K562 (cell line): ENCODE measurements at regions not wholly inside any gene's neighbourhood (a gene's known extent, or its start where the extent isn't known, plus 50 kb on each side); places are given as distances from the start of the nearest gene placed in this dataset.
A peak's percentile ranks its signal among the peaks of the same experiment; 100 is the strongest.

Experiments
- ATAC-seq: fragments of 200-7000 bp; cut with Tn5 transposase; 3 replicates; pipeline ENCODE4 v1.9.1; 2020; ENCODE audit warnings: moderate library complexity
- BruUV-seq: library from RNA; stranded (reverse); fragments of 400-500 nt; replicated peaks from 2 replicates; lab custom pipeline; 2021; lab: Mats Ljungman, UMichigan
- CTCF ChIA-PET: fragments of 300-600 bp; formaldehyde crosslinking; extraction: SDS; loops from one replicate; lab custom pipeline; 2021; ENCODE audit warnings: low intra/inter-chr PET ratio; lab: Yijun Ruan, JAX
- POLR2A ChIA-PET: fragments of 300-600, 350-650 bp; sonication (Branson Sonifier 250); formaldehyde crosslinking; extraction: SDS; loops from one replicate; lab custom pipeline; 2021; ENCODE audit warnings: antibody characterized with exemption, inconsistent platforms; lab: Yijun Ruan, JAX
- DNase-seq, 4 experiments: peaks; one replicate each; pipeline versions ENCODE4 v3.0.0 to v3.0.0-alpha.2; 2011 to 2018; ENCODE audit warnings: low spot score in 3 of 4, mixed read lengths in 3 of 4; ENCODE audit errors: extremely low read depth in 1 of 4
- FAIRE-seq: peaks from 2 replicates; lab custom pipeline; 2011; peaks lifted over from hg19 to GRCh38; lab: Jason Lieb, UNC
- H2AFZ ChIP-seq: 2 replicates; pipeline ENCODE4 v1.6.0; 2011; ENCODE audit warnings: low read depth, low read length, control low read depth, inconsistent platforms
- H3K27ac ChIP-seq: fragments of 200-600 bp; 3 replicates; pipeline ENCODE4 v1.8.0; 2011; ENCODE audit warnings: low read depth, mild to moderate bottlenecking, control low read depth, inconsistent platforms, low read length, moderate library complexity, mixed read lengths; ENCODE audit errors: extremely low read depth
- H3K27me3 ChIP-seq, 2 experiments: fragments of 300-600 bp in 1 of 2; 2 replicates in 1 of 2; 3 replicates in 1 of 2; pipeline versions ENCODE4 v1.6.0 to v1.8.0; 2011; ENCODE audit warnings: inconsistent platforms in 2 of 2, low read length in 2 of 2, mild to moderate bottlenecking in 1 of 2, mixed read lengths in 1 of 2, moderate library complexity in 1 of 2; ENCODE audit not compliant: control insufficient read depth in 2 of 2, insufficient read depth in 2 of 2
- H3K36me3 ChIP-seq: fragments of 300-600 bp; 3 replicates; pipeline ENCODE4 v1.8.0; 2011; ENCODE audit warnings: mild to moderate bottlenecking, low read length, inconsistent platforms; ENCODE audit not compliant: control insufficient read depth, insufficient read depth
- H3K4me1 ChIP-seq, 2 experiments: fragments of 200-600 bp in 1 of 2; replicated peaks in 1 of 2; 2 replicates in 1 of 2; 3 replicates in 1 of 2; pipeline versions ENCODE4 v1.5.1 to v1.8.0; 2011; ENCODE audit warnings: inconsistent platforms in 2 of 2, low read length in 2 of 2, mild to moderate bottlenecking in 1 of 2, mixed read lengths in 1 of 2, moderate library complexity in 1 of 2; ENCODE audit not compliant: control insufficient read depth in 2 of 2, insufficient read depth in 2 of 2
- H3K4me2 ChIP-seq: 2 replicates; pipeline ENCODE4 v1.6.1; 2011; ENCODE audit warnings: low read length, control low read depth, inconsistent platforms, mixed read lengths; ENCODE audit not compliant: insufficient read depth
- H3K4me3 ChIP-seq: fragments of 200-600 bp; sonication (generic), shearing (Covaris generic); 2 replicates; pipeline ENCODE4 v1.5.1; 2016; ENCODE audit warnings: control low read depth, inconsistent platforms
- H3K79me2 ChIP-seq: fragments of 200-600 bp; 3 replicates; pipeline ENCODE4 v1.8.0; 2011; ENCODE audit warnings: low read length, inconsistent platforms; ENCODE audit not compliant: control insufficient read depth, insufficient read depth
- H3K9ac ChIP-seq, 2 experiments: 2 replicates each; pipeline versions ENCODE4 v1.6.0 to v1.6.1; 2011; ENCODE audit warnings: low read depth in 2 of 2, low read length in 2 of 2, control low read depth in 1 of 2, inconsistent platforms in 1 of 2, mild to moderate bottlenecking in 1 of 2, mixed read lengths in 1 of 2; ENCODE audit not compliant: insufficient read depth in 1 of 2
- H3K9me1 ChIP-seq: one replicate; pipeline ENCODE4 v1.6.0; 2011; ENCODE audit warnings: inconsistent platforms, mild to moderate bottlenecking, low read length, moderate library complexity; ENCODE audit not compliant: control insufficient read depth, insufficient read depth
- H3K9me3 ChIP-seq: replicated peaks from 2 replicates; pipeline ENCODE4 v1.5.1; 2011; ENCODE audit warnings: low read depth, low read length, inconsistent platforms; ENCODE audit not compliant: control insufficient read depth, insufficient read depth
- H4K20me1 ChIP-seq: replicated peaks from 2 replicates; pipeline ENCODE4 v1.6.1; 2011; ENCODE audit warnings: low read length, inconsistent platforms, mixed read lengths; ENCODE audit not compliant: control insufficient read depth, insufficient read depth
- ASH1L ChIP-seq: fragments of 450-650 bp; IDR thresholded peaks from 2 replicates; pipeline ENCODE4 v1.6.1; 2018; ENCODE audit warnings: borderline replicate concordance, mild to moderate bottlenecking, low read depth; ENCODE audit not compliant: partially characterized antibody
- CTCF ChIP-seq, 3 experiments: IDR thresholded peaks in 2 of 3; conservative IDR thresholded peaks in 1 of 3; 2 replicates each; pipeline ENCODE4 v1.5.1; 2011 to 2012; ENCODE audit warnings: low read length in 3 of 3, mild to moderate bottlenecking in 3 of 3, control low read depth in 2 of 3, improper control_type of control experiment in 1 of 3, inconsistent platforms in 1 of 3, low read depth in 1 of 3, mixed read lengths in 1 of 3, moderate library complexity in 1 of 3; ENCODE audit not compliant: insufficient read depth in 2 of 3
- FOXM1 ChIP-seq, 2 experiments: fragments of 450-650 bp in 1 of 2; sonication (generic) in 1 of 2; formaldehyde crosslinking in 1 of 2; IDR thresholded peaks; 2 replicates each; pipeline versions ENCODE4 v1.6.1 to v1.9.0; 2017 to 2022; ENCODE audit warnings: low read depth in 2 of 2, mild to moderate bottlenecking in 2 of 2, missing genetic modification reagents in 1 of 2, moderate library complexity in 1 of 2
- FOXP1 ChIP-seq: sonication (generic); formaldehyde crosslinking; IDR thresholded peaks from 2 replicates; pipeline ENCODE4 v1.8.0; 2022; ENCODE audit warnings: mild to moderate bottlenecking, missing genetic modification reagents
- HDAC1 ChIP-seq, 2 experiments: fragments of 450-650 bp; IDR thresholded peaks; 2 replicates each; pipeline ENCODE4 v1.6.1; 2016 to 2017; ENCODE audit warnings: inconsistent platforms in 1 of 2, mild to moderate bottlenecking in 1 of 2, moderate library complexity in 1 of 2
- HNRNPLL ChIP-seq: fragments of 200-400 bp; formaldehyde crosslinking; IDR thresholded peaks from 2 replicates; pipeline ENCODE4 v1.6.1; 2017; ENCODE audit warnings: low read length, low read depth, mild to moderate bottlenecking; ENCODE audit not compliant: poor library complexity, severe bottlenecking
- HNRNPUL1 ChIP-seq: fragments of 200-400 bp; formaldehyde crosslinking; IDR thresholded peaks from 2 replicates; pipeline ENCODE4 v1.6.1; 2017; ENCODE audit warnings: low read length
- LCOR ChIP-seq: sonication (generic); formaldehyde crosslinking; IDR thresholded peaks from 2 replicates; pipeline ENCODE4 v1.8.0; 2022; ENCODE audit warnings: mild to moderate bottlenecking, missing genetic modification reagents
- POU5F1 ChIP-seq: fragments of 150-350 bp; IDR thresholded peaks from 2 replicates; pipeline ENCODE4 v1.6.1; 2014; ENCODE audit warnings: borderline replicate concordance, low read length, low read depth, mild to moderate bottlenecking; ENCODE audit not compliant: partially characterized antibody
- SETDB1 ChIP-seq: IDR thresholded peaks from one replicate; pipeline ENCODE4 v1.6.1; 2012; ENCODE audit warnings: low read length, control low read depth, inconsistent platforms
- SIN3A ChIP-seq, 2 experiments: fragments of 150-350 bp in 1 of 2; IDR thresholded peaks; 2 replicates each; pipeline ENCODE4 v1.6.1; 2011 to 2016; ENCODE audit warnings: borderline replicate concordance in 2 of 2, low read depth in 2 of 2, low read length in 2 of 2, mild to moderate bottlenecking in 2 of 2, moderate library complexity in 2 of 2; ENCODE audit not compliant: control insufficient read depth in 1 of 2
- TAF1 ChIP-seq: IDR thresholded peaks from 2 replicates; pipeline ENCODE4 v1.6.1; 2011; ENCODE audit warnings: mild to moderate bottlenecking, low read length, moderate library complexity; ENCODE audit not compliant: insufficient read depth, control insufficient read depth, severe bottlenecking; ENCODE audit errors: extremely low read depth
- ZNF311 ChIP-seq: fragments of 250-450 bp; sonication (Bioruptor Pico); IDR thresholded peaks from 2 replicates; pipeline ENCODE4 v1.4.0; 2020; ENCODE audit warnings: mild to moderate bottlenecking, moderate library complexity
- ZZZ3 ChIP-seq: fragments of 450-650 bp; IDR thresholded peaks from 2 replicates; pipeline ENCODE4 v1.6.1; 2016; ENCODE audit warnings: antibody characterized with exemption, mild to moderate bottlenecking, moderate library complexity
- WGBS: fragments of 100-300 bp; shearing (Covaris generic); methylation state at CpG from one replicate; pipeline ENCODE4 v1.1.6; 2016; ENCODE audit warnings: low coverage, mixed read lengths; ENCODE audit not compliant: insufficient coverage; ENCODE audit errors: missing lambda C conversion rate; 5-methylcytosine and 5-hydroxymethylcytosine counted together
- in situ Hi-C: fragments of 300-500 bp; cut with MboI; formaldehyde crosslinking; loops from 4 replicates; pipeline ENCODE4 v1.15.0; 2018; ENCODE audit warnings: inconsistent platforms, mixed read lengths
- intact Hi-C: fragments of 100-400 bp; cut with micrococcal nuclease; formaldehyde crosslinking; loops from 2 replicates; pipeline ENCODE4 v1.14.2; 2022

GRCh38 chr1:91604632-91605031 lies 104.0 kb downstream of the CDC7 start:
- H3K4me3 ChIP-seq: no peak overlapping the region
- H3K9me3 ChIP-seq: no peaks in the 10 kb centered on the region
- no peaks in the 10 kb centered on the region for H3K27me3 ChIP-seq
- H3K9me1 ChIP-seq: no peaks in the 10 kb centered on the region
- ATAC-seq: no peak
- in situ Hi-C loops: no loop called here
- H3K27ac ChIP-seq: no peak overlapping the region
- no peak for FAIRE-seq
- no peak overlapping the region for H3K9ac ChIP-seq
- intact Hi-C loops: no loop called here
- H4K20me1 ChIP-seq: no peaks in the 10 kb centered on the region
- no peak for DNase-seq
- no peaks in the 10 kb centered on the region for H3K79me2 ChIP-seq
- H2AFZ ChIP-seq: no peak overlapping the region
- peaks cover 9 to 15% of the 10 kb centered on the region in 2 experiments; a peak in 4 of 5 replicates for H3K4me1 ChIP-seq
- no peak overlapping the region for H3K4me2 ChIP-seq
- TF ChIP-seq POU5F1 (no peak), HNRNPLL (no peak), ASH1L (no peak), HNRNPUL1 (no peak), HDAC1 (IDR thresholded peaks at IDR 0.05) (no peak), ZNF311 (CRISPR knock-in tag) (no peak), ZZZ3 (no peak)
- POLR2A ChIA-PET: interaction anchor here (0.7 kb wide), 1 partner anchor 334 kb away, joined by 3 read pairs; no protein-coding TSS in a partner anchor
- H3K36me3 ChIP-seq: no peaks in the 10 kb centered on the region
- no TSS peak for BruUV-seq
- WGBS: 52% methylated on average over 7 of the region's 7 CpGs
- CTCF ChIA-PET: no interaction called here

GRCh38 chr1:91605566-91605965 lies 104.9 kb downstream of the CDC7 start:
- WGBS: 84% methylated on average over 3 of the region's 3 CpGs
- POLR2A ChIA-PET: no interaction called here
- H3K27me3 ChIP-seq: no peaks in the 10 kb centered on the region

More at GRCh38 chr1:91605566-91605965, 104.9 kb downstream of the CDC7 start:
- H3K36me3 ChIP-seq: no peaks in the 10 kb centered on the region
- CTCF ChIA-PET: no interaction called here
- no peak overlapping the region for H3K4me3 ChIP-seq
- no peaks in the 10 kb centered on the region for H3K9me1 ChIP-seq
- H3K4me2 ChIP-seq: no peak overlapping the region
- no peaks in the 10 kb centered on the region for H4K20me1 ChIP-seq
- no TSS peak for BruUV-seq
- no peaks in the 10 kb centered on the region for H3K79me2 ChIP-seq
- FAIRE-seq (no peak), DNase-seq (peak in 1 of 4 experiments; percentile 36), ATAC-seq (peak; percentile 45)
- peaks cover 9 to 22% of the 10 kb centered on the region in 2 experiments; a peak in 4 of 5 replicates for H3K4me1 ChIP-seq
- no peak overlapping the region for H3K9ac ChIP-seq
- in situ Hi-C loops (no loop called here), intact Hi-C loops (no loop called here)
- H2AFZ ChIP-seq: no peak overlapping the region
- no peaks in the 10 kb centered on the region for H3K9me3 ChIP-seq
- H3K27ac ChIP-seq: no peak overlapping the region
- no peak for TF ChIP-seq FOXP1 (CRISPR knock-in tag)
- no peak for TF ChIP-seq FOXM1 (IDR thresholded peaks at IDR 0.05; ENCODE audit: low read depth)
- no peak for TF ChIP-seq FOXM1 (CRISPR knock-in tag; IDR thresholded peaks at IDR 0.05; ENCODE audit: low read depth)
- TF ChIP-seq SETDB1: no peak
- peak in 1 of 3 experiments; percentile 16; a peak in 1 of 6 replicates for TF ChIP-seq CTCF (IDR thresholded peaks at IDR 0.05 in 2 of 3, conservative IDR thresholded peaks at IDR 0.05 in 1 of 3; ENCODE audit: insufficient read depth in 2 of 3, low read depth in 1 of 3, low read length in 3 of 3)
- no peak for TF ChIP-seq LCOR (CRISPR knock-in tag)
- no peak for TF ChIP-seq TAF1
- TF ChIP-seq SIN3A (IDR thresholded peaks at IDR 0.05; ENCODE audit: borderline replicate concordance in 2 of 2, control insufficient read depth in 1 of 2, low read depth in 2 of 2, low read length in 2 of 2): no peak
